ENCODE measurements at regions not wholly inside any gene's neighbourhood (a gene's known extent, or its start where the extent isn't known, plus 50 kb on each side); places are given as distances from the start of the nearest gene placed in this dataset.

DNA sequence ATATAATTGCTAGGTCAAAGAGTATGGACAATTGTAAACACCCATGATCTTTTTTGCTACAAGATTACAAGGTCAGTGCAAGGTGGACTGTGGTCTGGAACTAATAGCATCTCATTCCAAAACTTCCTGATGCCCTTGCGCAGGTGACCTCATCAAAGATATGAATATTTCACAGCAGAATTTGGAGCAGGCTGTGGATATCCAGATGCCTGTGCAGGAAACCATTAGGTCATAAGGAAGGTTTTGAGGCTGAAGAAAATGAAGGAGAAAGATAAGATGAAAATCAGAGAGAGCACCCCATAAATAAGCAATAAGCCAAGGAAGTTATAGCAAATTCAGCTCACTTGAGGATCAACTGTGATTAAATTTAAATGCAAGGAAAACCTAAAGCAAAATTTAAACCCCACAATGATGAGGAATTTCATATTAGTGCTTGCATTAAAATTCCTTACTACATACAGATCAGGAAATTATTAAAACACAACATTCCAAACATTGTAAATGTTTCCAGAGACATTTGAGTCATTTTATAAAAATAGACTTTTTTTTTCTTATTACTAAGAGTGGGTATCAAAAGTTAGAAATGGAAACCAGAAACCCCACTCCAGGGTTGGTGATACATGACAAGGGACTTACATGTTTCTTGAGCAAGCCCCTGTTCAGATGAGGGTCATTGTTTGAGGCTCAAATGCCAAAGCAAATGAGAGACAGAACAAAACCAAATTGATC is 100.7 kb upstream of the FAM9C start (continued):
- TF ChIP-seq, protein P1, sequence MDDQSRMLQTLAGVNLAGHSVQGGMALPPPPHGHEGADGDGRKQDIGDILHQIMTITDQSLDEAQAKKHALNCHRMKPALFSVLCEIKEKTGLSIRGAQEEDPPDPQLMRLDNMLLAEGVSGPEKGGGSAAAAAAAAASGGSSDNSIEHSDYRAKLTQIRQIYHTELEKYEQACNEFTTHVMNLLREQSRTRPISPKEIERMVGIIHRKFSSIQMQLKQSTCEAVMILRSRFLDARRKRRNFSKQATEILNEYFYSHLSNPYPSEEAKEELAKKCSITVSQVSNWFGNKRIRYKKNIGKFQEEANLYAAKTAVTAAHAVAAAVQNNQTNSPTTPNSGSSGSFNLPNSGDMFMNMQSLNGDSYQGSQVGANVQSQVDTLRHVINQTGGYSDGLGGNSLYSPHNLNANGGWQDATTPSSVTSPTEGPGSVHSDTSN (IDR thresholded peaks at IDR 0.05) = peak; percentile 12; the same call in 1 of the 2 replicates
- TF ChIP-seq GABPA (IDR thresholded peaks at IDR 0.05; ENCODE audit: low read depth) (no peak), EP300 (IDR thresholded peaks at IDR 0.05; ENCODE audit: borderline replicate concordance in 1 of 2, low read depth in 1 of 2, low read length in 1 of 2) (peak in 1 of 2 experiments; percentile 56; a peak in 1 of 4 replicates), GATA2 (CRISPR knock-in tag; IDR thresholded peaks at IDR 0.05) (no peak), MXI1 (IDR thresholded peaks at IDR 0.05; ENCODE audit: low read depth, low read length) (no peak), TCF12 (IDR thresholded peaks at IDR 0.05) (peak; percentile 66), TEAD4 (IDR thresholded peaks at IDR 0.05; ENCODE audit: borderline replicate concordance, insufficient read depth) (0 out of 2 replicates have a peak, but pooled peaks have one; percentile 9), CHD2 (IDR thresholded peaks at IDR 0.05; ENCODE audit: low read length, partially characterized antibody) (no peak), SIN3A (IDR thresholded peaks at IDR 0.05; ENCODE audit: borderline replicate concordance, low read depth, low read length) (no peak), RCOR1 (IDR thresholded peaks at IDR 0.05; ENCODE audit: low read length) (no peak), JUND (IDR thresholded peaks at IDR 0.05) (0 out of 2 replicates have a peak, but pooled peaks have one; percentile 3), RFX5 (IDR thresholded peaks at IDR 0.05; ENCODE audit: low read length) (no peak)
- TF ChIP-seq, protein P2, sequence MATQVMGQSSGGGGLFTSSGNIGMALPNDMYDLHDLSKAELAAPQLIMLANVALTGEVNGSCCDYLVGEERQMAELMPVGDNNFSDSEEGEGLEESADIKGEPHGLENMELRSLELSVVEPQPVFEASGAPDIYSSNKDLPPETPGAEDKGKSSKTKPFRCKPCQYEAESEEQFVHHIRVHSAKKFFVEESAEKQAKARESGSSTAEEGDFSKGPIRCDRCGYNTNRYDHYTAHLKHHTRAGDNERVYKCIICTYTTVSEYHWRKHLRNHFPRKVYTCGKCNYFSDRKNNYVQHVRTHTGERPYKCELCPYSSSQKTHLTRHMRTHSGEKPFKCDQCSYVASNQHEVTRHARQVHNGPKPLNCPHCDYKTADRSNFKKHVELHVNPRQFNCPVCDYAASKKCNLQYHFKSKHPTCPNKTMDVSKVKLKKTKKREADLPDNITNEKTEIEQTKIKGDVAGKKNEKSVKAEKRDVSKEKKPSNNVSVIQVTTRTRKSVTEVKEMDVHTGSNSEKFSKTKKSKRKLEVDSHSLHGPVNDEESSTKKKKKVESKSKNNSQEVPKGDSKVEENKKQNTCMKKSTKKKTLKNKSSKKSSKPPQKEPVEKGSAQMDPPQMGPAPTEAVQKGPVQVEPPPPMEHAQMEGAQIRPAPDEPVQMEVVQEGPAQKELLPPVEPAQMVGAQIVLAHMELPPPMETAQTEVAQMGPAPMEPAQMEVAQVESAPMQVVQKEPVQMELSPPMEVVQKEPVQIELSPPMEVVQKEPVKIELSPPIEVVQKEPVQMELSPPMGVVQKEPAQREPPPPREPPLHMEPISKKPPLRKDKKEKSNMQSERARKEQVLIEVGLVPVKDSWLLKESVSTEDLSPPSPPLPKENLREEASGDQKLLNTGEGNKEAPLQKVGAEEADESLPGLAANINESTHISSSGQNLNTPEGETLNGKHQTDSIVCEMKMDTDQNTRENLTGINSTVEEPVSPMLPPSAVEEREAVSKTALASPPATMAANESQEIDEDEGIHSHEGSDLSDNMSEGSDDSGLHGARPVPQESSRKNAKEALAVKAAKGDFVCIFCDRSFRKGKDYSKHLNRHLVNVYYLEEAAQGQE (IDR thresholded peaks at IDR 0.05; ENCODE audit: low read depth, low read length) = no peak
- TF ChIP-seq, protein P3, sequence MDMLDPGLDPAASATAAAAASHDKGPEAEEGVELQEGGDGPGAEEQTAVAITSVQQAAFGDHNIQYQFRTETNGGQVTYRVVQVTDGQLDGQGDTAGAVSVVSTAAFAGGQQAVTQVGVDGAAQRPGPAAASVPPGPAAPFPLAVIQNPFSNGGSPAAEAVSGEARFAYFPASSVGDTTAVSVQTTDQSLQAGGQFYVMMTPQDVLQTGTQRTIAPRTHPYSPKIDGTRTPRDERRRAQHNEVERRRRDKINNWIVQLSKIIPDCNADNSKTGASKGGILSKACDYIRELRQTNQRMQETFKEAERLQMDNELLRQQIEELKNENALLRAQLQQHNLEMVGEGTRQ (IDR thresholded peaks at IDR 0.05; ENCODE audit: borderline replicate concordance, low read depth, low read length) = no peak
- TF ChIP-seq, protein P4, sequence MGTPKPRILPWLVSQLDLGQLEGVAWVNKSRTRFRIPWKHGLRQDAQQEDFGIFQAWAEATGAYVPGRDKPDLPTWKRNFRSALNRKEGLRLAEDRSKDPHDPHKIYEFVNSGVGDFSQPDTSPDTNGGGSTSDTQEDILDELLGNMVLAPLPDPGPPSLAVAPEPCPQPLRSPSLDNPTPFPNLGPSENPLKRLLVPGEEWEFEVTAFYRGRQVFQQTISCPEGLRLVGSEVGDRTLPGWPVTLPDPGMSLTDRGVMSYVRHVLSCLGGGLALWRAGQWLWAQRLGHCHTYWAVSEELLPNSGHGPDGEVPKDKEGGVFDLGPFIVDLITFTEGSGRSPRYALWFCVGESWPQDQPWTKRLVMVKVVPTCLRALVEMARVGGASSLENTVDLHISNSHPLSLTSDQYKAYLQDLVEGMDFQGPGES (IDR thresholded peaks at IDR 0.05; ENCODE audit: low read depth, low read length) = no peak
- TF ChIP-seq, protein P5, sequence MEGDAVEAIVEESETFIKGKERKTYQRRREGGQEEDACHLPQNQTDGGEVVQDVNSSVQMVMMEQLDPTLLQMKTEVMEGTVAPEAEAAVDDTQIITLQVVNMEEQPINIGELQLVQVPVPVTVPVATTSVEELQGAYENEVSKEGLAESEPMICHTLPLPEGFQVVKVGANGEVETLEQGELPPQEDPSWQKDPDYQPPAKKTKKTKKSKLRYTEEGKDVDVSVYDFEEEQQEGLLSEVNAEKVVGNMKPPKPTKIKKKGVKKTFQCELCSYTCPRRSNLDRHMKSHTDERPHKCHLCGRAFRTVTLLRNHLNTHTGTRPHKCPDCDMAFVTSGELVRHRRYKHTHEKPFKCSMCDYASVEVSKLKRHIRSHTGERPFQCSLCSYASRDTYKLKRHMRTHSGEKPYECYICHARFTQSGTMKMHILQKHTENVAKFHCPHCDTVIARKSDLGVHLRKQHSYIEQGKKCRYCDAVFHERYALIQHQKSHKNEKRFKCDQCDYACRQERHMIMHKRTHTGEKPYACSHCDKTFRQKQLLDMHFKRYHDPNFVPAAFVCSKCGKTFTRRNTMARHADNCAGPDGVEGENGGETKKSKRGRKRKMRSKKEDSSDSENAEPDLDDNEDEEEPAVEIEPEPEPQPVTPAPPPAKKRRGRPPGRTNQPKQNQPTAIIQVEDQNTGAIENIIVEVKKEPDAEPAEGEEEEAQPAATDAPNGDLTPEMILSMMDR (IDR thresholded peaks at IDR 0.05) = no peak
